HG02938 (cell line): ENCODE measurements at regions not wholly inside any gene's neighbourhood (a gene's known extent, or its start where the extent isn't known, plus 50 kb on each side); places are given as distances from the start of the nearest gene placed in this dataset.

Source experiments
- ATAC-seq: cut with Tn5 transposase; IDR thresholded peaks from one replicate; pipeline ENCODE4 v1.9.1; 2021; ENCODE audit warnings: mild to moderate bottlenecking, moderate library complexity; ENCODE audit not compliant: unreplicated experiment

DNA sequence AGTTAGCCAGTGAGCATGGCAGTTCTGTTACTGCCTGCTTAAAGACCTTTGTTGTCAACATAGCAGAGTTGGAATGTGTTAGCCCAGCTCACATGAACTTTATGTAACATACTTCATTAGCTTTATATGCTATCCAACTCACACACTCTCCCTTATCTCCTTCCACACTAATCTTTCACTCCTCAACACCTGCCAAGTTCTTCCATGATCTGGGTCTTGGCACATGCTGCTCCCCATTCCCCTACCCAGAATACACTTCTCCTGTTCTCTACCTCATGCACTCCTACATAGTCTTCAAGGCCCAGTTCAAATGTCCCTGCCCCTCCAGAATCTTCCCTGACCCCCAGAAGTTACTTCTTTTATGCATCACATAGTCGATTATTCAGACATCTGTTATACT, 179.3 kb downstream of the KATNAL1 start:
- ATAC-seq = no peak

GRCh38 chr13:30126903-30127428, 180.4 kb downstream of the KATNAL1 start:
- ATAC-seq = no peak

DNA sequence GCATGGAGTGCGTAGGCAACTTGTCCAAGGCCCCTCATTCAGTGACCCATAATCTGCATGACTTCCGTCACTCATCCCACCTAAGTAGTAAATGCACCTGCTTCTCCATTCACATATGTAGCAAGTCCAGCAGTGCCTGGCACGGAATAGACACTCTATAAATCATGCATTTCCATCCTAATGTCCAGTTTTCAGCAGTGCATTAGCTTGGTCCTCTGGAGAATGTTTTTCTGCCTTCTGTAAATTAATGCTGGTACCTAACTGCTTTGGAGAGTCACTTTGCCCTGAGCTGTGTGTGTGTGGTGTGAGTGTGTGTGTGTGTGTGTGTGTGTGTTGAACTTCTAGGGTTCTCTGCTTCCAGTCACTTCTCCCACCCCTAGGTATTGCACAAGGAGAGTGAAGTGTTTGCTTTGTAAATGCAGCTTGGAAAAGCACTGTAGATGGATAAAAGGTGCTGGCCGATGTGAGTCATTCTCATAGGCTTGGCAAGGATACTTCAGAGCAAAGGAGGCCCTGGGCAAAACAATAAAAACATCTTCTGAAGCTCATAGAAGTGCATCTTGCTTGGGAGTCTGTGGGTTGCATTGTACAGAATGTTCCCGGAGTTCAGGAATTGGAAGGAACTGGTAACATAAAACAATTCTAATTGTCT, 181.8 kb downstream of the KATNAL1 start:
- no peak for ATAC-seq

GRCh38 chr13:30124131-30124768, 183.1 kb downstream of the KATNAL1 start:
- ATAC-seq = no peak

GRCh38 chr13:30123575-30123974, 183.8 kb downstream of the KATNAL1 start:
- ATAC-seq = no peak

DNA sequence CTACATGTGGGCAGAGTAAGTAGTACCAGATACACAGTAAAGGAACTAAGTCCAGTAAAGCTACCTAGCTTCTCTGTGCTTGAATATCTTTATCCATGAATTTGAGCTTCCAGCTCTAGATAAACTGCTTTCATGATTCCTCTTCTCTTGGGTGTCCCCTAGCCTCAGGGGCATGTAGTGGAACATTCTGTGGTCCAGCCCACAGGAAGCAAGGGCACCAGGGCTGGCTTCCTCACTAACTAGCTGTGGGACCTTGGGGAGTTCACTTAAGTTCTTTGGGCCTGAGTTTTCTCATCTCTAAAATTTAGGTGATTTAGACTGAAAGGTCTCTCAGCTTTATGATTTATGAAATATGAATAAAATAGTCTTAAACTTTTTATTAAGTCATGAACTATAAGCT, 185.7 kb downstream of the KATNAL1 start:
- no peak for ATAC-seq

- ATAC-seq = no peak
These were observed 186.1 kb downstream of the KATNAL1 start for GRCh38 chr13:30121244-30121643.

- ATAC-seq = no peak
These were observed 187.1 kb downstream of the KATNAL1 start for GRCh38 chr13:30120133-30120822.

DNA sequence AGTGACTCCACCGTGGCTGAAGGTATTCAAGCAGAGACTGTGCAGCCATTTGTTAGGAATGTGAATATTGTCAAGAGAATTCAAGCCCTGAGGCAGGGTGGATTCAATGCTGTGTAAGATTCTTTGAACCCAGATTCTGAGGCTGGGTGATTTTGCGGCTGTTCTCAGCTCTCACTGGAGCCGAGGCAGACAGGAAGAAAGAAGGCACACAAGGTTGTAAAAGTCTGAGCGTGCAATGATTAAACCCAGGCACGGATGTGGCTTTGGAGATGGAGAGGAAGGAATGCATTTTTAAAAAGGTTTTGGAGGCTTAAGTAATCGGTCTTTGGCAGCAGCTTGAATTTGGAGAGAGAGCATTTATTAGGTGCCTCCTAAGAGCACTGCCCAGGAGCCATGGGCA, 187.9 kb downstream of the KATNAL1 start:
- ATAC-seq = no peak

- ATAC-seq = no peak
These were observed 191.0 kb downstream of the KATNAL1 start for GRCh38 chr13:30116379-30116778.

DNA sequence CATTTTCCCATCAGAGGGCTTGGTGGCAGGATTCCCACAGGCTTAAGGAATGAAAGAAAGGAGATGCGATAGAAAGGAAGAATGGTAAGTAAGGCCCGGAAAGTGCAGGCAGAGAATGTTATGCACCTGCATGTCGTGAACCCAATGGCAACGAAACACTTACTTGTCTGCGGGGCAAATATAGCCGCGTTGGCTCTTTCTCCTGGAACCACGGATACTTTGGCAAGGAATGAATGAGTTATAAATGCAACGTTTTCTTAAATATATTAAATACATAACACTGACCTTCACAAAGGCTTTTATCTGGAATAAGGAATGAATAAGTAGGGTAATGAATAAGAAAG, 192.1 kb downstream of the KATNAL1 start:
- no peak for ATAC-seq

GRCh38 chr13:30114571-30115256, 192.6 kb downstream of the KATNAL1 start:
- ATAC-seq = peak; percentile 74

- ATAC-seq = no peak
These were observed 193.3 kb downstream of the KATNAL1 start for GRCh38 chr13:30113983-30114570.

GRCh38 chr13:30113551-30113950, 193.8 kb downstream of the KATNAL1 start:
- ATAC-seq = no peak

DNA sequence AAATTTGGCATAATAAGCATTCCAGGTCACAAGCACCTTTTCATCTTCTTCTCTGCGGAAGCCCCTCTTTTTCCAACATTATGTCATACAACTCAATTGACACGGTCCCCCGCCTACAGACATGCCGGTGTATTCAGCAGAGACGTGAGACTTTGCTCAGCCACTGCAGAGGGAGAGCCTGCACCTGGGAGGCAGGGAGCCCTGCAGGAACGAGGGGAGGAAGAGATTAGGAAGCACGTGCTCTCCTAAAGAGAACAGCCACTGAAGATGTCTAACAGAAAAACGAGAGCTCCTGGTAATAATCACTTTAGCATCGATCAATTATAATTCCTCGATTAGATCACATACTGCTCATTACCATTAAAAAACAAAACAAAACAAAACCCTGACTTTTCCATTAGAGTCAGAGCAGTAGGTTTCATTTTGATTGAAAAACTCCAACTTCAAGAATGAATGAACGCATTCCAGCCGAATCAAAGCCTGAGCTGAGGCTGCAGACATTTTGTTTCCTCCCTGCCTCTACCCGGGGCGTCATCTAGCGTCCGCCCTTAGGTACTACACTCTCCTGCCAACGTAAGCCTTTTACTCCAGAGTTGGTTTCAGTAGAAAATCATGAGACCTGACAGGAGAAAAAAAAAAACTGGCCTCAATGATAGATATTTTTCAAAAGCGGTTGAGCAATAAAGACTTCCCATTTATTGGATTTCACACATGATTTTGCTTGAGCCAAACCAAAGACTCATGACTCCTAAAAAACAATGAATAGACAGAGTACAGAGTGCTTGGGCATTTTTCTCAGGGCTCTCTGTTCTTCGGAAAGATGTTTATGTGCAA, 194.5 kb downstream of the KATNAL1 start:
- peak; percentile 67 for ATAC-seq

DNA sequence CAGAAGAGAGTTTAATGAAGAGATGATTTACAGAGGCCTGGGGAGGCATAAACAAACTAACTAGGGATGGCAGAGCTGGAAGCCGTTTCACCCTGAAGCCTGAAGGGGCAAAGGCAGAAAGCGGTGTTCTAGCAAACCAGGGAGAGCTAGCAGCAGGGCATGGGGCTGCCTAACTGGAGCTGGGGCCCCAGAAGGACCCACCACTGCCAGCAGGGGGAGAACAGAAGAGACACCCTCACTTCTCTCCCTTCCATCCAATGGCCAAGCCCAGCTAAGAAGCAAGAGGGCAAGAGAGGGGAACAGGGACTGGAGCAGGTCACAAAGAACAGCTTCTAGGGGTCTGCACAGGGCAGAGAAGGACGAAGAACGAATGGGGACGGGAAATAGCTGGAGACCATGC, 195.5 kb downstream of the KATNAL1 start:
- ATAC-seq = no peak

DNA sequence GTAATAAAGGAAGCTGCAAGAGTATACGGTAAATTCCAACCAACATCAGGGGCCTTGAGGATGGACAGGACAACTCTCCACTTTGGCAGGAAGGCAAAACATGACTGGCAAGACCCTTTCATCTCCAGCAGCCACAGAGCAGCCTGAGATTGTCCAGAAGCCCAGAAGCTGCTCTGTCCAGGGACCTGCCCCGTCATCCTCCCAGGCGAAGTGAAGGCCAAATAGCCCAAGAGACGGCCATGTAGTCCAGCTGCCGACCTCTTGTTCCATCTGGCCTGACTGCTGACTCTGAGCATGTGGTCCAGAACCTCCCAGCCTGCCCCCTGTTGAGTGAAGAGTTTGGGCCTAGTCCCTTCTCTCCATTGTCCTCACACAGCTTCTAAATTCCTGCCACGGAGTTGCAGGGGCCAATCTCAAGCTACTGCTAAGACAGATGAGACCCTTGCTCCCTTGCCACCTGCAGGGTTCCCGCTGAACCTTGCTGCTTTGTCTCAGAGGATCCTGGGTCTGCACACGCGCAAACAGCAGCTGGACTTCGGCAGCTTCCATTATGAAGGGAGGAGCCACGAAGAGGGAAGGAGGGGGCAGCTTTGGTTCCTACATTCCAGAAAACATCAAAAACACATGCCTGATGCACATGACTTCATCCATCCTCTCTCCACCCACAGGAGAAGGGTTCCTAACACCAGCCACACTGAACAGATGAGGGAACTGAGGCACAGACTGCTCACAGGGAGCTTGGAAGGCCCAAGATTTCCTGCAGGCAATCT, 196.9 kb downstream of the KATNAL1 start:
- no peak for ATAC-seq

GRCh38 chr13:30109471-30110135, 197.7 kb downstream of the KATNAL1 start:
- no peak for ATAC-seq

- no peak for ATAC-seq
These were observed 198.5 kb downstream of the KATNAL1 start for GRCh38 chr13:30108913-30109237.
